ENCODE measurements at regions not wholly inside any gene's neighbourhood (a gene's known extent, or its start where the extent isn't known, plus 50 kb on each side); places are given as distances from the start of the nearest gene placed in this dataset.

DNA sequence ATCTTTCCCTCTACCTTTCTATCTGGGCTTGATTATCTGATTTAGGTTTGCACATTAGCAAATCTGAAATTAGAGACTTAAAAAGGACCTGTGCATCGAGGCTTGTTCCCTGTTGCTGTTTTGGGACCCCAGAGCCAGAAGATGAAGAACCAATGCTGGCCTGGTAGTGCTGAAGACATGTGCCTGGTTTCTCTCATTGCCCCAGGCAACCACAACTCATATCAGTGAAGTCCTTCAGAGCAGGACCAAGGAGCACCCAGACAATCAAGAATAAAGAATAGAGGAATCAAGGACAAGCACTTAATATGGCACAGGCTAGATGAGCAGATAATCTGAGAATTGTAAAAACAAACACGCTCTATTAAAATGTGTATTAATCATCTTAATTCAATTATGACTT lies 362.7 kb downstream of the DMRTA1 start:
- Histone ChIP-seq H3K36me3 (ENCODE audit: control insufficient read depth in 2 of 2, extremely low read depth in 1 of 2, insufficient read depth in 2 of 2, low read length in 2 of 2) (no peaks in the 10 kb centered on the region), H3K4me2 (ENCODE audit: control insufficient read depth, extremely low read depth, insufficient read depth, low read depth, low read length) (no peak overlapping the region), H3K27me3 (ENCODE audit: control insufficient read depth, extremely low read depth, insufficient read depth, low read length) (no peaks in the 10 kb centered on the region), H2AFZ (ENCODE audit: control insufficient read depth, low read length) (no peak overlapping the region), H3K9me1 (ENCODE audit: control insufficient read depth, extremely low read depth, insufficient read depth, low read length) (no peaks in the 10 kb centered on the region), H3K9me3 (ENCODE audit: control insufficient read depth, low read depth, low read length) (no peaks in the 10 kb centered on the region), H4K20me1 (ENCODE audit: control insufficient read depth, extremely low read depth, insufficient read depth, low read length) (no peaks in the 10 kb centered on the region), H3K9ac (ENCODE audit: control insufficient read depth, extremely low read depth, insufficient read depth, low read length) (no peak overlapping the region), H3K4me1 (ENCODE audit: control insufficient read depth, extremely low read depth, insufficient read depth, low read length) (no peaks in the 10 kb centered on the region), H3K27ac (ENCODE audit: control insufficient read depth, insufficient read depth, low read length) (no peak overlapping the region), H3K4me3 (ENCODE audit: control insufficient read depth in 2 of 3, extremely low read depth in 1 of 3, insufficient read depth in 2 of 3, low read depth in 1 of 3, low read length in 3 of 3) (no peak overlapping the region), H3K79me2 (ENCODE audit: control insufficient read depth, insufficient read depth, low read length) (no peaks in the 10 kb centered on the region)
- no peak for TF ChIP-seq EZH2 (IDR thresholded peaks at IDR 0.05; ENCODE audit: low read length)
- TF ChIP-seq, protein P1, sequence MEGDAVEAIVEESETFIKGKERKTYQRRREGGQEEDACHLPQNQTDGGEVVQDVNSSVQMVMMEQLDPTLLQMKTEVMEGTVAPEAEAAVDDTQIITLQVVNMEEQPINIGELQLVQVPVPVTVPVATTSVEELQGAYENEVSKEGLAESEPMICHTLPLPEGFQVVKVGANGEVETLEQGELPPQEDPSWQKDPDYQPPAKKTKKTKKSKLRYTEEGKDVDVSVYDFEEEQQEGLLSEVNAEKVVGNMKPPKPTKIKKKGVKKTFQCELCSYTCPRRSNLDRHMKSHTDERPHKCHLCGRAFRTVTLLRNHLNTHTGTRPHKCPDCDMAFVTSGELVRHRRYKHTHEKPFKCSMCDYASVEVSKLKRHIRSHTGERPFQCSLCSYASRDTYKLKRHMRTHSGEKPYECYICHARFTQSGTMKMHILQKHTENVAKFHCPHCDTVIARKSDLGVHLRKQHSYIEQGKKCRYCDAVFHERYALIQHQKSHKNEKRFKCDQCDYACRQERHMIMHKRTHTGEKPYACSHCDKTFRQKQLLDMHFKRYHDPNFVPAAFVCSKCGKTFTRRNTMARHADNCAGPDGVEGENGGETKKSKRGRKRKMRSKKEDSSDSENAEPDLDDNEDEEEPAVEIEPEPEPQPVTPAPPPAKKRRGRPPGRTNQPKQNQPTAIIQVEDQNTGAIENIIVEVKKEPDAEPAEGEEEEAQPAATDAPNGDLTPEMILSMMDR (optimal IDR thresholded peaks at IDR 0.05 in 1 of 3, IDR thresholded peaks at IDR 0.05 in 1 of 3, conservative IDR thresholded peaks at IDR 0.05 in 1 of 3; ENCODE audit: extremely low read depth in 1 of 3, insufficient read depth in 2 of 3, low read length in 3 of 3), result no peak
- DNase-seq (ENCODE audit: low read depth, low spot score) (no peak), FAIRE-seq (no peak)
- dilution Hi-C loops (cut with MboI; ENCODE audit: extremely low pct_ligation_motif_present, low sequenced_read_pairs), result no loop called here

DNA sequence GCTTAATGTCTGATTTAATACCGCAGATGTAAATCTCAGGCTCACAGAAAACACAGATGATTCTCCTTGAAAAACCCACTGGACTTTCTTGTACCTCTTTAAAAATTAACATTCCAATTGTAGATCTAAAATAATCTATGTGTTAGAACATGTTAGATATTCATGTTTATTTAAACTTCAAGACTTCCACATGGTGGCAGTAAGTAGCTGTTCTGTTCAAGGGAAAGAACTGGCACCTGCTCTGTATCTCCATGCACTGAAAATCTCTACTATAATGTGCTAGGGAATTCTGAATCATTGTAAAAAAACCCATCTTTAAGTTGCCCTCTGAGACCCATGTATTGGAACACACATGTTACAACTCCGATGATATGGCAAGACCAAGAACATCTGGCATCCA lies 366.9 kb downstream of the DMRTA1 start:
- no peaks in the 10 kb centered on the region for H3K27me3 ChIP-seq (ENCODE audit: control insufficient read depth, extremely low read depth, insufficient read depth, low read length)
- no peak overlapping the region for H2AFZ ChIP-seq (ENCODE audit: control insufficient read depth, low read length)
- H3K9me1 ChIP-seq (ENCODE audit: control insufficient read depth, extremely low read depth, insufficient read depth, low read length), result no peaks in the 10 kb centered on the region
- no peak overlapping the region for H3K9ac ChIP-seq (ENCODE audit: control insufficient read depth, extremely low read depth, insufficient read depth, low read length)
- no peaks in the 10 kb centered on the region for H3K79me2 ChIP-seq (ENCODE audit: control insufficient read depth, insufficient read depth, low read length)
- no peak overlapping the region for H3K4me2 ChIP-seq (ENCODE audit: control insufficient read depth, extremely low read depth, insufficient read depth, low read depth, low read length)
- H3K4me1 ChIP-seq (ENCODE audit: control insufficient read depth, extremely low read depth, insufficient read depth, low read length), result no peaks in the 10 kb centered on the region
- no peak for FAIRE-seq
- no peaks in the 10 kb centered on the region for H3K36me3 ChIP-seq (ENCODE audit: control insufficient read depth in 2 of 2, extremely low read depth in 1 of 2, insufficient read depth in 2 of 2, low read length in 2 of 2)
- H3K9me3 ChIP-seq (ENCODE audit: control insufficient read depth, low read depth, low read length), result no peaks in the 10 kb centered on the region
- TF ChIP-seq, protein P1 (optimal IDR thresholded peaks at IDR 0.05 in 1 of 3, IDR thresholded peaks at IDR 0.05 in 1 of 3, conservative IDR thresholded peaks at IDR 0.05 in 1 of 3; ENCODE audit: extremely low read depth in 1 of 3, insufficient read depth in 2 of 3, low read length in 3 of 3), result no peak
- TF ChIP-seq EZH2 (IDR thresholded peaks at IDR 0.05; ENCODE audit: low read length), result no peak
- no peaks in the 10 kb centered on the region for H4K20me1 ChIP-seq (ENCODE audit: control insufficient read depth, extremely low read depth, insufficient read depth, low read length)
- dilution Hi-C loops (cut with MboI; ENCODE audit: extremely low pct_ligation_motif_present, low sequenced_read_pairs), result no loop called here
- no peak overlapping the region for H3K4me3 ChIP-seq (ENCODE audit: control insufficient read depth in 2 of 3, extremely low read depth in 1 of 3, insufficient read depth in 2 of 3, low read depth in 1 of 3, low read length in 3 of 3)
- no peak for DNase-seq (ENCODE audit: low read depth, low spot score)
- no peak overlapping the region for H3K27ac ChIP-seq (ENCODE audit: control insufficient read depth, insufficient read depth, low read length)
